MM.1S (cell line): ENCODE measurements at regions not wholly inside any gene's neighbourhood (a gene's known extent, or its start where the extent isn't known, plus 50 kb on each side); places are given as distances from the start of the nearest gene placed in this dataset.
A peak's percentile ranks its signal among the peaks of the same experiment; 100 is the strongest.

Experiments used
- DNase-seq: peaks from one replicate; pipeline ENCODE4 v3.0.0-alpha.2; 2015
- H2AFZ ChIP-seq: fragments of 300-600 bp; sonication (generic); 2 replicates; pipeline ENCODE4 v1.6.0; 2016; ENCODE audit warnings: antibody characterized with exemption, low read length
- H3F3A ChIP-seq: fragments of 300-600 bp; sonication (generic); 2 replicates; pipeline ENCODE4 v1.6.1; 2016; ENCODE audit warnings: mild to moderate bottlenecking, antibody characterized with exemption, low read length, moderate library complexity, mixed read lengths; ENCODE audit not compliant: insufficient read depth
- H3K27ac ChIP-seq: fragments of 300-600 bp; sonication (generic); 2 replicates; pipeline ENCODE4 v1.5.1; 2016; ENCODE audit warnings: mild to moderate bottlenecking, low read length
- H3K27me3 ChIP-seq: fragments of 300-600 bp; sonication (generic); replicated peaks from 2 replicates; pipeline ENCODE4 v1.6.0; 2016; ENCODE audit warnings: low read length; ENCODE audit not compliant: insufficient read depth
- H3K36me3 ChIP-seq: fragments of 300-600 bp; sonication (generic); replicated peaks from 2 replicates; pipeline ENCODE4 v1.6.1; 2016; ENCODE audit warnings: mild to moderate bottlenecking, low read length, mixed read lengths; ENCODE audit not compliant: insufficient read depth
- H3K4me1 ChIP-seq: fragments of 300-600 bp; sonication (generic); 2 replicates; pipeline ENCODE4 v1.6.1; 2016; ENCODE audit warnings: low read length, mixed read lengths
- H3K4me2 ChIP-seq: fragments of 300-600 bp; sonication (generic); 2 replicates; pipeline ENCODE4 v1.6.0; 2016; ENCODE audit warnings: low read depth, low read length
- H3K4me3 ChIP-seq: fragments of 300-600 bp; sonication (generic); 2 replicates; pipeline ENCODE4 v1.5.1; 2016; ENCODE audit warnings: low read length, mixed read lengths
- H3K79me2 ChIP-seq: fragments of 300-600 bp; sonication (generic); 2 replicates; pipeline ENCODE4 v1.6.1; 2016; ENCODE audit warnings: mixed run types, low read length, mixed read lengths
- H3K9ac ChIP-seq: fragments of 300-600 bp; sonication (generic); 2 replicates; pipeline ENCODE4 v1.6.1; 2016; ENCODE audit warnings: low read length, mixed read lengths
- H3K9me2 ChIP-seq: fragments of 300-600 bp; sonication (generic); replicated peaks from 2 replicates; pipeline ENCODE4 v1.6.1; 2016; ENCODE audit warnings: mild to moderate bottlenecking, low read length, mixed read lengths; ENCODE audit not compliant: insufficient read depth
- H3K9me3 ChIP-seq: fragments of 300-600 bp; sonication (generic); replicated peaks from 2 replicates; pipeline ENCODE4 v1.6.1; 2016; ENCODE audit warnings: mild to moderate bottlenecking, low read length, mixed read lengths; ENCODE audit not compliant: insufficient read depth
- H4K20me1 ChIP-seq: fragments of 300-600 bp; sonication (generic); 2 replicates; pipeline ENCODE4 v1.6.1; 2016; ENCODE audit warnings: mild to moderate bottlenecking, low read length, moderate library complexity, mixed read lengths; ENCODE audit not compliant: insufficient read depth
- CTCF ChIP-seq: fragments of 300-600 bp; sonication (generic); IDR thresholded peaks from 2 replicates; pipeline ENCODE4 v1.5.1; 2016; ENCODE audit warnings: antibody characterized with exemption, low read length, mixed read lengths
- EZH2 ChIP-seq: fragments of 300-600 bp; sonication (generic); optimal IDR thresholded peaks from 2 replicates; pipeline ENCODE3; 2017; ENCODE audit warnings: low read depth, mild to moderate bottlenecking, antibody characterized with exemption, low read length, mixed read lengths
- EZH2phosphoT487 ChIP-seq: fragments of 300-600 bp; sonication (generic); IDR thresholded peaks from 2 replicates; pipeline ENCODE4 v1.6.1; 2018; ENCODE audit warnings: antibody characterized with exemption, low read length

GRCh38 chr10:4181621-4182049, 396.6 kb upstream of the KLF6 start:
- Histone ChIP-seq H3K4me1 (peaks cover 11% of the 10 kb centered on the region), H4K20me1 (no peaks in the 10 kb centered on the region), H3K36me3 (no peaks in the 10 kb centered on the region), H3K9ac (no peak overlapping the region), H3K79me2 (no peaks in the 10 kb centered on the region), H3K27me3 (no peaks in the 10 kb centered on the region), H3F3A (no peaks in the 10 kb centered on the region), H2AFZ (no peak overlapping the region), H3K4me2 (peak overlapping the region; percentile 25), H3K27ac (no peak overlapping the region), H3K9me3 (no peaks in the 10 kb centered on the region), H3K9me2 (no peaks in the 10 kb centered on the region), H3K4me3 (no peak overlapping the region)
- no peak for DNase-seq
- TF ChIP-seq CTCF: no peak
- no peak for TF ChIP-seq EZH2
- TF ChIP-seq EZH2phosphoT487: no peak

GRCh38 chr10:4181081-4181480, 396.1 kb upstream of the KLF6 start:
- H3K9me2 ChIP-seq: no peaks in the 10 kb centered on the region
- no peak overlapping the region for H2AFZ ChIP-seq
- no peaks in the 10 kb centered on the region for H3F3A ChIP-seq
- no peak for DNase-seq
- TF ChIP-seq CTCF: no peak
- no peak for TF ChIP-seq EZH2
- no peak for TF ChIP-seq EZH2phosphoT487
- H3K27ac ChIP-seq: no peak overlapping the region
- no peaks in the 10 kb centered on the region for H3K27me3 ChIP-seq
- no peaks in the 10 kb centered on the region for H3K36me3 ChIP-seq
- H3K4me1 ChIP-seq: peaks cover 14% of the 10 kb centered on the region
- H3K4me3 ChIP-seq: no peak overlapping the region
- no peaks in the 10 kb centered on the region for H3K79me2 ChIP-seq
- no peaks in the 10 kb centered on the region for H4K20me1 ChIP-seq
- H3K9me3 ChIP-seq: no peaks in the 10 kb centered on the region
- H3K9ac ChIP-seq: no peak overlapping the region
- no peak overlapping the region for H3K4me2 ChIP-seq

GRCh38 chr10:4177791-4178190, 392.8 kb upstream of the KLF6 start:
- no peaks in the 10 kb centered on the region for H3K9me3 ChIP-seq
- H2AFZ ChIP-seq: no peak overlapping the region

More at GRCh38 chr10:4177791-4178190, 392.8 kb upstream of the KLF6 start:
- no peak for DNase-seq
- peaks cover 24% of the 10 kb centered on the region for H3K4me1 ChIP-seq
- no peaks in the 10 kb centered on the region for H3K9me2 ChIP-seq
- no peak overlapping the region for H3K9ac ChIP-seq
- no peaks in the 10 kb centered on the region for H3F3A ChIP-seq
- no peak for TF ChIP-seq EZH2phosphoT487
- no peak for TF ChIP-seq CTCF
- TF ChIP-seq EZH2: no peak
- H3K27ac ChIP-seq: no peak overlapping the region
- H3K4me3 ChIP-seq: no peak overlapping the region
- H3K27me3 ChIP-seq: no peaks in the 10 kb centered on the region
- H3K79me2 ChIP-seq: no peaks in the 10 kb centered on the region
- H4K20me1 ChIP-seq: no peaks in the 10 kb centered on the region
- H3K36me3 ChIP-seq: no peaks in the 10 kb centered on the region
- no peak overlapping the region for H3K4me2 ChIP-seq
